H7 (cell line): ENCODE measurements at regions not wholly inside any gene's neighbourhood (a gene's known extent, or its start where the extent isn't known, plus 50 kb on each side); places are given as distances from the start of the nearest gene placed in this dataset.
"Not testable (repeated sequence)": the region's sequence is repeated elsewhere in the genome, so short reads cannot be mapped to it uniquely, and the experiment has no call there.

Experiments used
- DNase-seq: peaks from one replicate; pipeline ENCODE4 v3.0.0; 2012
- H3K27me3 ChIP-seq: 2 replicates; pipeline ENCODE4 v1.6.0; 2011; ENCODE audit warnings: mild to moderate bottlenecking, low read length; ENCODE audit not compliant: control insufficient read depth, insufficient read depth
- H3K36me3 ChIP-seq: replicated peaks from 2 replicates; pipeline ENCODE4 v1.5.1; 2011; ENCODE audit warnings: low read length; ENCODE audit not compliant: control insufficient read depth, insufficient read depth
- H3K4me3 ChIP-seq: 2 replicates; pipeline ENCODE4 v1.5.1; 2011; ENCODE audit warnings: low read depth, mild to moderate bottlenecking, control low read depth, low read length, moderate library complexity; ENCODE audit not compliant: insufficient read depth

- no peaks in the 10 kb centered on the region for H3K36me3 ChIP-seq
- no peak for DNase-seq
- no peak overlapping the region for H3K4me3 ChIP-seq
- H3K27me3 ChIP-seq: no peaks in the 10 kb centered on the region
Measured at GRCh38 chr9:1554081-1555035, 460.8 kb upstream of the SMARCA2 start.

DNA sequence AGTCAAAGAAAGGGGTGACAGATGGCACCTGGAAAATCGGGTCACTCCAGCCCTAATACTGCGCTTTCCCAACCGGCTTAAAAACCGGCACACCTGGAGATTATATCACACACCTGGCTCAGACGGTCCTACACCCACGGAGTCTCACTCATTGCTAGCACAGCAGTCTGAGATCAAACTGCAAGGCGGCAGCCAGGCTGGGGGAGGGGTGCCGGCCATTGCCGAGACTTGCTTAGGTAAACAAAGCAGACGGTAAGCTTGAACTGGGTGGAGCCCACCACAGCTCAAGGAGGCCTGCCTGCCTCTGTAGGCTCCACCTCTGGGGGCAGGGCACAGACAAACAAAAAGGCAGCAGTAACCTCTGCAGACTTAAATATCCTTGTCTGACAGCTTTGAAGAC lies 456.5 kb upstream of the SMARCA2 start:
- DNase-seq, H3K36me3 ChIP-seq, H3K4me3 ChIP-seq, H3K27me3 ChIP-seq: not testable (repeated sequence)

DNA sequence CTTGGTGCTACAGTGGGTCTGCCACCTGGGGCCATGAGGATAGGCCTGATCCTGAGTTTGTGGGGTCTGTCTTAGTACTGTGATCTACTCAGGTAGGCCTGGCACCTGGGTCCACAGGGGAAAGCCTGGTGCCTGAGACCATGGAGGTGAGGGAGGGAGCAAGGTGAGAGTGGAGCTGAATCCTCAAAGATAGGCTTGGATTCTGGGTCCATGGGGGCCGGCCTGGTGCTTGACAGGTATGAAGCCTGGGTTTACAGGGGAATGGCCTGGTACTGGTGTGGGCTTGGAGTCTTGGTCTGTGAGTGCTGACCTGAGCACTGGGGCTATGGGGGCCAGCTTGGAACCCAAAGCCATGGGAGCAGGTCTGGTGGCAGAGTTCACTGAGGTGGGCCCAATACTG lies 439.2 kb upstream of the SMARCA2 start:
- Histone ChIP-seq H3K27me3 (no peaks in the 10 kb centered on the region), H3K4me3 (no peak overlapping the region), H3K36me3 (no peaks in the 10 kb centered on the region; the same call in 1 of the 2 replicates)
- DNase-seq: no peak

GRCh38 chr9:1580215-1580614 lies 434.9 kb upstream of the SMARCA2 start:
- no peak overlapping the region for H3K4me3 ChIP-seq
- H3K36me3 ChIP-seq: no peaks in the 10 kb centered on the region; the same call in 1 of the 2 replicates
- no peaks in the 10 kb centered on the region for H3K27me3 ChIP-seq
- no peak for DNase-seq

DNA sequence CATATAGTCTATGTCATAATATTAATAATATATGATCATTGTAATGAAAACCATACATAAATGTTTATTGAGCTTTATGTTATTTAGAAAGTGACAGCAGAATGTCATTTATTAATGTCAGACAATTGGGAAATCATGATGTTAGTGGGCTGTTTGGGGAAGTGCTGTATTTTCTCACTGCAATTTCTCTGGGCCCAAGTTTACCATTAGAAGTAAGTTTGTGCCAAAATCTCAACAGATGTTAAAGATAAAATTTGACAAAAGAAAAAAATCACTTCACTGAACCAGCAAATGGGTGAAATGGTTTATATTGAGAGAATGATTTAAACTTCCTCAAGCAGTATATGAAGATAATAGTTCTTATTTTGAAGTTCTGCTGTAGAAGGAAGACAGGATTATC lies 433.2 kb upstream of the SMARCA2 start:
- DNase-seq: no peak
- Histone ChIP-seq H3K36me3 (no peaks in the 10 kb centered on the region), H3K27me3 (no peaks in the 10 kb centered on the region), H3K4me3 (no peak overlapping the region)

DNA sequence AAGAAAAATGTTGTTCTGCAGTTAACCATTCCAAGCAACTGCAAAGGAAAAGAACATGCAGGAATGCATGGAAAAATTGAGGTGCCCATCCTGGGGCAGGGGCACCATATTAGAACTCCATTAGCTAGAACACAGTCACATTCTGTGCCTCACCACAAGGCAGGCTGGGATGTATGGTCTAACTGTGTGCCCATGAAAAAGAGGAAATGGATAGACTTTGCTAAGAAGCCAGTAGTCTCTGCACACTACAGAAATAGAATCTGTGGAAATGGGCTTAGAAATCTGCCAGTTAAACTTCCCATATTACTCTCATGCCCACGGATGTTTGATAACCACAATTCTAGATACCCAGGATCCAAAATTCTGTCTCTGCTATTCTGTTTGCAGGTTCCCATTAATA lies 423.8 kb upstream of the SMARCA2 start:
- H3K27me3 ChIP-seq: no peaks in the 10 kb centered on the region
- no peak overlapping the region for H3K4me3 ChIP-seq
- H3K36me3 ChIP-seq: no peaks in the 10 kb centered on the region
- no peak for DNase-seq

GRCh38 chr9:1598270-1598669 lies 416.9 kb upstream of the SMARCA2 start:
- no peak overlapping the region for H3K4me3 ChIP-seq
- H3K36me3 ChIP-seq: no peaks in the 10 kb centered on the region
- no peaks in the 10 kb centered on the region for H3K27me3 ChIP-seq
- DNase-seq: no peak

GRCh38 chr9:1599961-1600360 lies 415.2 kb upstream of the SMARCA2 start:
- DNase-seq: no peak

DNA sequence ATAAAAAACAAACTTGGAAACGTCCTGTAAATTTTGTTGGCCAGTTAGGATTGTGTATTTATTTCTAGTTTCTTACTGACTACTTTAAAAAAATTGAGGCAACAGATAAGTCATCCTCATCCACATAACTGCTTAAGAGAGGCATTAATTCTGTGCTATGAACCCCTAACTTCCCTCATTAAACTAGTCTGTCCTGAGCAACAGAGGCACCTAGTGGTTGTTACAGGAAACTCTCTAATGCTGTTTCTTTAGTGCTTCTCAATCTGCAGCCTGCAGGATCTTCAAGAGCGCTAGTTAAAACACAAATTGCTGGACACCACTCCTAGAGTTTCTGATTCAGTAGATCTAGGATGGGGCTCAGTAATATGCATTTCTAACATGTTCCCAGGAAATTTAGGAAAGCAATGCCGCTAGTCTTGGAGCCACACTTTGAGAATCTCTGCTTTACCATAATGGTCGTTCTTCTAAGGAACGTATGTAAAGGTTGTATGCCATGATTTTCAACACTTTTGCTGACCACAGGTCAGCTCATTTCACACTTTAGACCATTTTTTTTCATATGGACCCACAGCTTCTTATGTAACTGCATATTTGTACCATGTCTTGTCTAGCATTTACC lies 410.1 kb upstream of the SMARCA2 start:
- no peaks in the 10 kb centered on the region for H3K27me3 ChIP-seq
- DNase-seq: peak; percentile 7

More at GRCh38 chr9:1599961-1600360, 415.2 kb upstream of the SMARCA2 start:
- Histone ChIP-seq H3K4me3 (no peak overlapping the region), H3K27me3 (no peaks in the 10 kb centered on the region), H3K36me3 (no peaks in the 10 kb centered on the region)

GRCh38 chr9:1606253-1606652 lies 408.9 kb upstream of the SMARCA2 start:
- no peak for DNase-seq
- H3K27me3 ChIP-seq: no peaks in the 10 kb centered on the region
- H3K4me3 ChIP-seq: no peak overlapping the region
- H3K36me3 ChIP-seq: no peaks in the 10 kb centered on the region

More for the DNA sequence above, 410.1 kb upstream of the SMARCA2 start:
- Histone ChIP-seq H3K36me3 (no peaks in the 10 kb centered on the region), H3K4me3 (no peak overlapping the region)

GRCh38 chr9:1612886-1613285 lies 402.3 kb upstream of the SMARCA2 start:
- no peak for DNase-seq
- no peaks in the 10 kb centered on the region for H3K36me3 ChIP-seq
- H3K4me3 ChIP-seq: no peak overlapping the region
- no peaks in the 10 kb centered on the region for H3K27me3 ChIP-seq

GRCh38 chr9:1617419-1617818 lies 397.7 kb upstream of the SMARCA2 start:
- Histone ChIP-seq H3K36me3 (no peaks in the 10 kb centered on the region), H3K4me3 (no peak overlapping the region), H3K27me3 (no peaks in the 10 kb centered on the region)
- DNase-seq: no peak

DNA sequence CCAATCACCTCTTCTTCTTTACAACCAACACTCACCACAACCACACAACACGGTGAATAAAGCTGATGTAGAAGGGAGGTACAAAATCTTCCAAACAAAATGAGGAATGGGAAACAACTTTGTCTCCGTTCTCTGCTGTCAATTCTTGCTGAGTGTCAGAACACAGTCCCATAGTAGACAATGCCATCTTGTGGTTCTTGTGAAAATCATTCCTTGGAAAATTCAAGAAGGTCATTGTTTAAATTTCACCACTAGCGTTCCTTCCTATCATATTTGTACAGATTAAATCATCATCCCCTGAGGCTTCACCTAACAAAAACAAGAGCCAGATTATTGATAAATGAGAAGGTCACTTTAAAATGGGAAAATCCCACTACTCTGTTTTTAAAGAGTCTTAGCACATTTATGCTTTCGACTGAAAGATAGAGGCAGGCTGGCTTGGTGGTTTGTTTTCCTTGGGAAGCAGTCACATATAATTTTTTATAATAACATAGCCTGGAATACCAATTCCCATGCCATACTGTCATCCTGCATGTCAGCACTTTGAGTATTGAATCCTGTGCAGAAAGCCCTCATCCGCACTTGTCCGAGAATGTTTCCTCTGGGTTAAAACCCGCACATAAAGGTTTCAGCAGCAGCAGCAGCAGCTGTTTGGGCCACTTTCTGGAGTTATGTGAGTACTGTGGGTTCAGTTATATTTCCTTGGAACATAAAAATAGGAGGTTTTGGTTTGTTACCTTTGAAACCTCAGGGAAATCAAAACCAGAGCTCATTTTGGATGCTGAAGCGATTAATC lies 395.0 kb upstream of the SMARCA2 start:
- Histone ChIP-seq H3K4me3 (no peak overlapping the region), H3K27me3 (no peaks in the 10 kb centered on the region), H3K36me3 (no peaks in the 10 kb centered on the region)
- no peak for DNase-seq

- peak; percentile 18 for DNase-seq
- Histone ChIP-seq H3K4me3 (no peak overlapping the region), H3K36me3 (no peaks in the 10 kb centered on the region), H3K27me3 (no peaks in the 10 kb centered on the region)
Measured at GRCh38 chr9:1637401-1637800, 377.7 kb upstream of the SMARCA2 start.
